ENCODE measurements at regions not wholly inside any gene's neighbourhood (a gene's known extent, or its start where the extent isn't known, plus 50 kb on each side); places are given as distances from the start of the nearest gene placed in this dataset.
"Not testable (repeated sequence)": the region's sequence is repeated elsewhere in the genome, so short reads cannot be mapped to it uniquely, and the experiment has no call there.

DNA sequence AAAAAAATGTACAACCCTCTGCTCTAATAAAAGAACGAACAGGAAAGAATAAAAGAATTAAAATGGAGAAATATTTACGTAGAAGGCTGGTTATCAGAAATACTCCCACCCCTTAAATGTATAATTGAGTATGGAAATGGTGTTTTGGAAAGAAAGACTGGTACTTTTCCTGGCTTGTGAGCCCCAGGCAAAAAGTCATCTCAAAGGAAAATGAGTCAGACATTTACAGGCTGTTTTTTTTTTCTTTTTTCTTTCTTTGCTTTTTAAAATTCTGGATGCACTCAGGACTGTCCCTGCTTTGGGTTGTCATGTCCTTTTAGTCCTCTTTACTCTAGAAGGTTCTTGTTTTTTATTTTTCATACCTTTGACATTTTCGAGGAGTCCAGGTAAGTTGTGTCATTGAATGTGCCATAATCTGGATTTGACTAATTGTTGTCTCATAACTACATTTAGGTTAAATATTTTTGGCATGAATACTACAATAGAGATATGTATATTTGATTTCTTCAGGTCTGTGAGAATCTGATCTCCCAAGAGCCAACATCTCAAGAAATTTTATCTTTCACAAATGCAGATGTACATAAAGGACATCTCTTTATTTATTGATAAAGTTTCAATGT, 313.0 kb upstream of the GLI3 start:
- no peak overlapping the region for H3K9ac ChIP-seq (ENCODE audit: low read length)
- no peaks in the 10 kb centered on the region for H3K79me2 ChIP-seq (ENCODE audit: control insufficient read depth, insufficient read depth, low read length)
- no peak overlapping the region for H2BK5ac ChIP-seq (ENCODE audit: low read length)
- H3K4me1 ChIP-seq (ENCODE audit: control insufficient read depth, low read depth, low read length), result no peaks in the 10 kb centered on the region
- H2BK120ac ChIP-seq (ENCODE audit: low read depth, low read length), result no peak overlapping the region
- no peak overlapping the region for H3K27ac ChIP-seq (ENCODE audit: low read depth, low read length)
- WGBS (ENCODE audit: extremely low coverage, insufficient coverage, low lambda C conversion rate), result no CpG with 5 or more reads among the region's 3 CpGs
- H3K4me2 ChIP-seq (ENCODE audit: low read length), result no peak overlapping the region
- no peak overlapping the region for H4K5ac ChIP-seq (ENCODE audit: low read length)
- no peak overlapping the region for H3K18ac ChIP-seq (ENCODE audit: low read length)
- H3K36me3 ChIP-seq (ENCODE audit: control insufficient read depth, insufficient read depth, low read length), result no peaks in the 10 kb centered on the region
- no peaks in the 10 kb centered on the region for H3K79me1 ChIP-seq (ENCODE audit: low read length)
- H3K27me3 ChIP-seq (ENCODE audit: insufficient read depth, low read length, poor library complexity), result no peaks in the 10 kb centered on the region
- H4K8ac ChIP-seq (ENCODE audit: low read depth, low read length), result no peak overlapping the region
- no peak overlapping the region for H3K56ac ChIP-seq (ENCODE audit: low read length)
- H3K23ac ChIP-seq (ENCODE audit: low read length), result no peak overlapping the region
- no peak for DNase-seq
- H3K4ac ChIP-seq (ENCODE audit: low read depth, low read length), result no peak overlapping the region
- no peak overlapping the region for H2BK15ac ChIP-seq (replicated peaks; ENCODE audit: low read depth)
- H3K4me3 ChIP-seq (ENCODE audit: low read length), result no peak overlapping the region
- no peak overlapping the region for H2AK5ac ChIP-seq (ENCODE audit: low read length)

DNA sequence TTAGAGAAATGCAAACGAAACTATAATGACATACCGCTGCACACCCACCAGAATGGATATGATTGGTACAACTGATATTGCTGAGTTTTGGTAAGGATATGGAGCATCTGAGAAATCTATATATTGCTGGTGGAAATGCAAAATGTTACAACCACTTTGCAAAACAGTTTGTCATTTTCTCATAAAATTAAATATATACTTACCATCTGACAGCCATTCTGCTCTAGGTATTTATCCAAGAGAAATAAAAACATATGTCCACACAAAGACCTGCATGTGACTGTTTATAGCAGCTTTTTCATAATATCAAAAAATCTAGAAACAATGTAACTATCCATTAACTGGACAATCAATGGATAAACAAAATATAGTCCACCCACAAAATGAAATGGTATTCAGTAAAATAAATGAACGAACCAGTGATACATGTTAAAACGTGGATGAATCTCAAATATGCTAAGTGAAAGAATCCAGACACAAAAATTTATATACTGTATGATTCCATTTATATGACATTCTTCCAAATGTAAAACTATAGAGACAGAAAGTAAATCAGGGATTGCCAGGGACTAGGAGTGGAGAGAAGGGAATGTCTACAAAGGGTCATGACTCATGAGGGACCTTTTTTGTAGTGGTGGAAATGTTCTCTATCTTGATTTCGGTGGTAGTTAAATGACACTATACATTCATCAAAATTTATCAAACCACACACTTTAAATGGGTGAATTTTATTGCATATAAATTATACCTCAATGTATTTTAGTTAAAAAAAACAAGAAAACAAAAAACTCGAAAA, 312.0 kb upstream of the GLI3 start:
- Histone ChIP-seq H3K23ac (ENCODE audit: low read length) (no peak overlapping the region), H2BK5ac (ENCODE audit: low read length) (no peak overlapping the region), H3K9ac (ENCODE audit: low read length) (no peak overlapping the region), H3K79me1 (ENCODE audit: low read length) (no peaks in the 10 kb centered on the region), H2BK15ac (replicated peaks; ENCODE audit: low read depth) (no peak overlapping the region), H4K8ac (ENCODE audit: low read depth, low read length) (no peak overlapping the region), H3K4me1 (ENCODE audit: control insufficient read depth, low read depth, low read length) (no peaks in the 10 kb centered on the region), H3K79me2 (ENCODE audit: control insufficient read depth, insufficient read depth, low read length) (no peaks in the 10 kb centered on the region), H3K27ac (ENCODE audit: low read depth, low read length) (no peak overlapping the region), H2BK120ac (ENCODE audit: low read depth, low read length) (no peak overlapping the region), H3K27me3 (ENCODE audit: insufficient read depth, low read length, poor library complexity) (no peaks in the 10 kb centered on the region), H3K4me3 (ENCODE audit: low read length) (no peak overlapping the region), H3K56ac (ENCODE audit: low read length) (no peak overlapping the region), H3K4me2 (ENCODE audit: low read length) (no peak overlapping the region), H2AK5ac (ENCODE audit: low read length) (no peak overlapping the region), H4K5ac (ENCODE audit: low read length) (no peak overlapping the region), H3K36me3 (ENCODE audit: control insufficient read depth, insufficient read depth, low read length) (no peaks in the 10 kb centered on the region), H3K18ac (ENCODE audit: low read length) (no peak overlapping the region), H3K4ac (ENCODE audit: low read depth, low read length) (no peak overlapping the region)
- no CpG with 5 or more reads among the region's 6 CpGs for WGBS (ENCODE audit: extremely low coverage, insufficient coverage, low lambda C conversion rate)
- no peak for DNase-seq

DNA sequence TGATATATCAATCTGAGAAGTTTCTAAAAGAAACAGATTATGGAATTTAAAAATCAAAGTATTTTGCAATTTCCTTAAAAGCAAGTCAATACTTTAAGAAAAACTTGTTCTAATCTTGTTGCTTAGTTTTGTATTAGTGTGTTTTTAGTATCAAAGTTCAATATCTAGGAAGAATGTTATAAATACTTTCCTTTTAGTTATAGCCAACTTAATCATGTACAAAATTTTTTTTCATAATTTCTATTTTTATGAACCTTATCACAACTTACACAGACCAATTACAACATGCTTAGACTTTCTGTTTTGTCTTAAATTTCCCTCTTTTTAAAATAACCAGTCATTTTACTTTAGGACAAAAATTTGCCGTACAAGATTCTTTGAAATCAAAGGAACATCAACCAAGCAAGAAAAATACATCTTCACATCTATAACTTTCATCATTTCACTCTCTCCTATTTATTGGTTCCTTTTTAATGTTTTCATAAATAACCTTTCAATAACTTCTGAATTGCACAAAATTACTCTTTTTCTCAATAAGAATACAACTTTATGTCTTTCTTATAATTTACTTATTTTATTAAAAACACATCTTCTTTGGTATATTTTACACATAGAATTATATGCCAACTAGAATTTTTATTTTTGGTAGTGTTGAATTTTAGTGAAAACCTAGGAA, 308.2 kb upstream of the GLI3 start:
- H2AK5ac ChIP-seq (ENCODE audit: low read length), result no peak overlapping the region
- H3K4me2 ChIP-seq (ENCODE audit: low read length), result no peak overlapping the region
- H3K4ac ChIP-seq (ENCODE audit: low read depth, low read length), result no peak overlapping the region
- H3K79me2 ChIP-seq (ENCODE audit: control insufficient read depth, insufficient read depth, low read length), result no peaks in the 10 kb centered on the region
- no peak overlapping the region for H3K4me3 ChIP-seq (ENCODE audit: low read length)
- H4K5ac ChIP-seq (ENCODE audit: low read length), result no peak overlapping the region
- no peak overlapping the region for H3K56ac ChIP-seq (ENCODE audit: low read length)
- H3K18ac ChIP-seq (ENCODE audit: low read length), result no peak overlapping the region
- DNase-seq, result peak; percentile 20
- no peak overlapping the region for H2BK120ac ChIP-seq (ENCODE audit: low read depth, low read length)
- no peaks in the 10 kb centered on the region for H3K36me3 ChIP-seq (ENCODE audit: control insufficient read depth, insufficient read depth, low read length)
- no peak overlapping the region for H2BK15ac ChIP-seq (replicated peaks; ENCODE audit: low read depth)
- no peak overlapping the region for H3K23ac ChIP-seq (ENCODE audit: low read length)
- H3K27me3 ChIP-seq (ENCODE audit: insufficient read depth, low read length, poor library complexity), result no peaks in the 10 kb centered on the region
- H3K9ac ChIP-seq (ENCODE audit: low read length), result no peak overlapping the region
- H3K4me1 ChIP-seq (ENCODE audit: control insufficient read depth, low read depth, low read length), result no peaks in the 10 kb centered on the region
- no CpG with 5 or more reads among the region's 1 CpG for WGBS (ENCODE audit: extremely low coverage, insufficient coverage, low lambda C conversion rate)
- H4K8ac ChIP-seq (ENCODE audit: low read depth, low read length), result no peak overlapping the region
- H3K27ac ChIP-seq (ENCODE audit: low read depth, low read length), result no peak overlapping the region
- no peak overlapping the region for H2BK5ac ChIP-seq (ENCODE audit: low read length)
- no peaks in the 10 kb centered on the region for H3K79me1 ChIP-seq (ENCODE audit: low read length)

DNA sequence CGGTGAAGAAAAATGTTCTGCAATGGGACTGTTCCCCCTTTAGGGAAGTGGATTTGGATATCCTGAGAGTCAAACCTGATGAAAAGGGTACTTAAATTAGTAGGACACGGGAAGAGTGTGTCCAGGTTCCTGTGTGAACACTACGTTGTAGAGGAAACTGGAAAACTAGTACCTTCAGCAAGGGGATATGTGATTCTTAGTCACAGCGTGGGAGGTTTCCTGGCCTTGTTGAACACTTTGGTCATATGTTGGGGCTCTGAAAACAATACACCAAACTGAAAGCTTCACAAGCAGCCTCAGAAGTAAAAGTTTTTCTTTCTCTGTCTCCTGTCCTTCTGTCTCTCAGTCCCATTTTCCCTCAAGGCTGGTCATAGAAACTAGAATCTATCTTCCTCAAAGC, 306.9 kb upstream of the GLI3 start:
- H3K4me2 ChIP-seq (ENCODE audit: low read length), result no peak overlapping the region
- H4K5ac ChIP-seq (ENCODE audit: low read length), result no peak overlapping the region
- H4K8ac ChIP-seq (ENCODE audit: low read depth, low read length), result no peak overlapping the region
- WGBS (ENCODE audit: extremely low coverage, insufficient coverage, low lambda C conversion rate), result no CpG with 5 or more reads among the region's 4 CpGs
- H3K23ac ChIP-seq (ENCODE audit: low read length), result no peak overlapping the region
- no peak overlapping the region for H2BK5ac ChIP-seq (ENCODE audit: low read length)
- H3K4me1 ChIP-seq (ENCODE audit: control insufficient read depth, low read depth, low read length), result no peaks in the 10 kb centered on the region
- H3K36me3 ChIP-seq (ENCODE audit: control insufficient read depth, insufficient read depth, low read length), result no peaks in the 10 kb centered on the region
- H3K27me3 ChIP-seq (ENCODE audit: insufficient read depth, low read length, poor library complexity), result no peaks in the 10 kb centered on the region
- H2AK5ac ChIP-seq (ENCODE audit: low read length), result no peak overlapping the region
- no peak overlapping the region for H3K18ac ChIP-seq (ENCODE audit: low read length)
- no peak overlapping the region for H3K4me3 ChIP-seq (ENCODE audit: low read length)
- no peak overlapping the region for H2BK15ac ChIP-seq (replicated peaks; ENCODE audit: low read depth)
- H3K79me1 ChIP-seq (ENCODE audit: low read length), result no peaks in the 10 kb centered on the region
- DNase-seq, result no peak
- H3K56ac ChIP-seq (ENCODE audit: low read length), result no peak overlapping the region
- no peak overlapping the region for H3K4ac ChIP-seq (ENCODE audit: low read depth, low read length)
- H3K79me2 ChIP-seq (ENCODE audit: control insufficient read depth, insufficient read depth, low read length), result no peaks in the 10 kb centered on the region
- H3K9ac ChIP-seq (ENCODE audit: low read length), result no peak overlapping the region
- no peak overlapping the region for H3K27ac ChIP-seq (ENCODE audit: low read depth, low read length)
- H2BK120ac ChIP-seq (ENCODE audit: low read depth, low read length), result no peak overlapping the region

DNA sequence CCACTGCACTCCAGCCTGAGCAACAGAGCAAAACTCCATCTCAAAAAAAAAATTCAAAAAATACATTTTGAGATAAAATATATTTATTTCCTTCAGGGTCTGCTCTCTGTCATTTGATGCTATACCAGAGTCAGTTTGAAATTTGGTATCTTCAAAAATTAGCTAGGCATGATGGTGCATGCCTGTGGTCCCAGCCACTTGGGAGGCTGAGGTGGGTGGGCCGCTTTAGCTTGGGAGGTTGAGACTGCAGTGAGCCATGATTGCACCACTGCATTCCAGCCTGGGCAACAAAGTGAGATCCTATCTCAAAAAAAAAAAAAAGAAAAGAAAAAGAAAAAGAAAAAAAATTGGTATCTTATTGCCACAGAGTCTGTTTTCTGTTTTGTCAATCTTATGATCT, 305.4 kb upstream of the GLI3 start:
- not testable (repeated sequence) for H2AK5ac ChIP-seq (ENCODE audit: low read length); H4K8ac ChIP-seq (ENCODE audit: low read depth, low read length); H3K9ac ChIP-seq (ENCODE audit: low read length); H3K23ac ChIP-seq (ENCODE audit: low read length); H2BK120ac ChIP-seq (ENCODE audit: low read depth, low read length); H3K4me2 ChIP-seq (ENCODE audit: low read length); H3K79me2 ChIP-seq (ENCODE audit: control insufficient read depth, insufficient read depth, low read length); H3K36me3 ChIP-seq (ENCODE audit: control insufficient read depth, insufficient read depth, low read length); H3K4ac ChIP-seq (ENCODE audit: low read depth, low read length); H2BK5ac ChIP-seq (ENCODE audit: low read length); DNase-seq; H3K79me1 ChIP-seq (ENCODE audit: low read length); H2BK15ac ChIP-seq (replicated peaks; ENCODE audit: low read depth); H3K56ac ChIP-seq (ENCODE audit: low read length); H3K4me1 ChIP-seq (ENCODE audit: control insufficient read depth, low read depth, low read length); H3K4me3 ChIP-seq (ENCODE audit: low read length); H3K27ac ChIP-seq (ENCODE audit: low read depth, low read length); H3K27me3 ChIP-seq (ENCODE audit: insufficient read depth, low read length, poor library complexity); H4K5ac ChIP-seq (ENCODE audit: low read length); H3K18ac ChIP-seq (ENCODE audit: low read length)
- no CpG with 5 or more reads among the region's 1 CpG for WGBS (ENCODE audit: extremely low coverage, insufficient coverage, low lambda C conversion rate)

Data from mesendoderm (in vitro differentiated cells).